ENCODE measurements at regions not wholly inside any gene's neighbourhood (a gene's known extent, or its start where the extent isn't known, plus 50 kb on each side); places are given as distances from the start of the nearest gene placed in this dataset.

DNA sequence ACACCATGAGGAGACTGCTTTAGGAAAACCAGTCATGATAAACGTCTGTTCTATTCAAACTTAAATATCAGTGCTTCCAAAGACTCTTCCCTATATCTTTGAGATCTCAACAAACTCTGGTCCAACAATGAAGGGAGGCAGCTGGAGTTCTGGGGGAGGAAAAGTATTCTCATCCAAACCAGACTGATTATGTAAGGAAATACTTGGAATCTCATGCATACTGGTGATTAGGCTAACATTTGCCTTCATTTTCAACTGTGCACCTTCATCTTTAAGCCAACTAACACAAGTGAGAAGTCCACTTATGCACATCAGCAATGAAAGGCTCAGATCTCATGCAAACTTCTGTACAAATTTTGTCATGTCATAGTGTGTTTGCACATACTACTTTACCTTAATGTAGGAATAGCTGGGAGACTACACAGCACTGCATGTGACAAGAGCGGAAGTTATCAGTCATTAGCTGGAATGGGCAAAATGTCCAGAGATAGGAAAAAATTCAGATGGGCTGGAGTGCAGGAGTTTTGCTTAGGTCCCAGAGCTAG lies 67.5 kb upstream of the STK17B start:
- no peak overlapping the region for H3K27ac ChIP-seq (ENCODE audit: low read depth, low read length)
- H3K4me1 ChIP-seq (ENCODE audit: control insufficient read depth in 5 of 5, insufficient read depth in 5 of 5, low read length in 5 of 5): peaks cover under 1 to 33% (median 8%) of the 10 kb centered on the region in 5 donors
- H3K9ac ChIP-seq (ENCODE audit: low read length in 5 of 5): no peak overlapping the region
- H3K27me3 ChIP-seq (ENCODE audit: control insufficient read depth in 5 of 5, insufficient read depth in 4 of 5, low read length in 5 of 5): no peaks in the 10 kb centered on the region
- peaks cover 0 to 4% (median 0%) of the 10 kb centered on the region in 5 donors for H3K36me3 ChIP-seq (ENCODE audit: control insufficient read depth in 5 of 5, insufficient read depth in 5 of 5, low read length in 5 of 5)
- H3K9me3 ChIP-seq (ENCODE audit: control insufficient read depth in 5 of 5, low read length in 5 of 5): no peaks in the 10 kb centered on the region
- no peak overlapping the region for H3K4me3 ChIP-seq (ENCODE audit: low read depth in 1 of 5, low read length in 5 of 5)

DNA sequence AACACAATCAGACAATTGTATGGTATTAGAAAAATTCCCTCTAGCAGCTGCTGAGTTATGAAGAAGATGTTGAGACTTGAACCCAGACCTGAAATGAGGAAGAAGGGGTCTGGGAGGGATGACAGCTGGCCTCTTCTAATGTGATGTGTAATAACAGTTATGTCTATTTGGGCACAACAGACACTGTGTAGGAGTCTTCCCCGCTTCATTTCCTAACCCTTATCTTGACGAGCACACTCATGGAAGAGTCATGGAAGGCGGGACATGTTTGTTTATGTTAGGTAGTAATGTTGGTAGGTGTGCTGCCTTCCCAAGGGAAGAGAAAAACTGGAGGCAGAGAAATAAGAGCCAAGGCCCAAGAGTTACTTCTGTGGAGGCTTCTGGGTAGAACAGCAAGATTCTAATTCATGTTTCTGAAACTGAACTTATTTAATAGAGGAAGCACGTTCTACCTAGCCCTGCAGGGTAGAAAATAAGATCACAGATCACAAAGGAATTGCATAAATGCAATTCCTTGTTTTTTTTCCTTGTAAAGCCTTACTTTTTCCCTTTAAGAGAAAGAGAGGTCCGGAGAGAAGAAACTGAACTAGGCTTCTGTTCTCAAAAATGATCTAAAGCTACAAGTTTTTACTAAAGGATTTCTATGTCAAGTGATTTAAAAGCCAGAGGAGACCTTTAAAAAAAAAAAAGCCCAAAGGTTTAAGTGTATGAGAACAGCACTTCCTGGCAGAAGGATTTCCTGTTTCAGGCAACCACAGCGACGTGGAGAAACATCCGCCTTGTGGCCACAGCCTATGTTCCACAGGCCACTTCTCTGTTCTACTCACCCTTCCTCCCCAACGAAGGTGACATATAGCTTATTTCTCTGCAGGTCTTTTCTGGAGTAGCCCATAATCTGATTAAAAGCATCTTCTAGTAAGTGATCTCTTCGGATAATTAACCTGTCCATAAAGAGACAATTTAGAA lies 68.5 kb upstream of the STK17B start:
- peak overlapping the region; percentile 53 for H3K27ac ChIP-seq (ENCODE audit: low read depth, low read length)
- H3K36me3 ChIP-seq (ENCODE audit: control insufficient read depth in 5 of 5, insufficient read depth in 5 of 5, low read length in 5 of 5): peaks cover 0 to 4% (median 0%) of the 10 kb centered on the region in 5 donors
- H3K27me3 ChIP-seq (ENCODE audit: control insufficient read depth in 5 of 5, insufficient read depth in 4 of 5, low read length in 5 of 5): no peaks in the 10 kb centered on the region
- no peak overlapping the region for H3K4me3 ChIP-seq (ENCODE audit: low read depth in 1 of 5, low read length in 5 of 5)
- peaks cover 0 to 29% (median 4%) of the 10 kb centered on the region in 5 donors for H3K4me1 ChIP-seq (ENCODE audit: control insufficient read depth in 5 of 5, insufficient read depth in 5 of 5, low read length in 5 of 5)
- H3K9me3 ChIP-seq (ENCODE audit: control insufficient read depth in 5 of 5, low read length in 5 of 5): no peaks in the 10 kb centered on the region
- H3K9ac ChIP-seq (ENCODE audit: low read length in 5 of 5): peak overlapping the region in 1 of 5 donors; percentile 16

DNA sequence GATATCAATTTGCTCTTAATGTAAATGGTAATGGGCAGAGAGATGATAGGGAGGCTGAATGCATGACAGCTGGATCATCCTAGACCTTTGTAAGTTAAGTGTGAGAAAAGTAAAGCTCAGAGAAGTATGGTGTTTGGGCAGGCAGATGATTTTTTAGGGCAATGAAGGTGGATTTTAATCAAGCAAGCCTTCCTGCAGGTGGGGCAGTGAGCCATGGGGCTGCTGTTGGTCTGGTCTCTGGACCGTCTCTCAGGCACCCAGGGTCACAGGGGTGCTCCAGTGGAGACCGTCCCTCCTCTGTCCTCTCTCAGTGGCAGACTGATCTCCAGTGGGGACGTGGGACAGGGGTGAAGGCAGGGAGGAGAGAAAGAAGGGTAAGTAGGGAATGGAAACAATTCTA lies 69.8 kb upstream of the STK17B start:
- Histone ChIP-seq H3K9me3 (ENCODE audit: control insufficient read depth in 5 of 5, low read length in 5 of 5) (no peaks in the 10 kb centered on the region), H3K27ac (ENCODE audit: low read depth, low read length) (no peak overlapping the region), H3K36me3 (ENCODE audit: control insufficient read depth in 5 of 5, insufficient read depth in 5 of 5, low read length in 5 of 5) (peaks cover 0 to 4% (median 0%) of the 10 kb centered on the region in 5 donors), H3K4me3 (ENCODE audit: low read depth in 1 of 5, low read length in 5 of 5) (no peak overlapping the region), H3K4me1 (ENCODE audit: control insufficient read depth in 5 of 5, insufficient read depth in 5 of 5, low read length in 5 of 5) (peaks cover 0 to 29% (median 4%) of the 10 kb centered on the region in 5 donors), H3K9ac (ENCODE audit: low read length in 5 of 5) (no peak overlapping the region), H3K27me3 (ENCODE audit: control insufficient read depth in 5 of 5, insufficient read depth in 4 of 5, low read length in 5 of 5) (no peaks in the 10 kb centered on the region)

DNA sequence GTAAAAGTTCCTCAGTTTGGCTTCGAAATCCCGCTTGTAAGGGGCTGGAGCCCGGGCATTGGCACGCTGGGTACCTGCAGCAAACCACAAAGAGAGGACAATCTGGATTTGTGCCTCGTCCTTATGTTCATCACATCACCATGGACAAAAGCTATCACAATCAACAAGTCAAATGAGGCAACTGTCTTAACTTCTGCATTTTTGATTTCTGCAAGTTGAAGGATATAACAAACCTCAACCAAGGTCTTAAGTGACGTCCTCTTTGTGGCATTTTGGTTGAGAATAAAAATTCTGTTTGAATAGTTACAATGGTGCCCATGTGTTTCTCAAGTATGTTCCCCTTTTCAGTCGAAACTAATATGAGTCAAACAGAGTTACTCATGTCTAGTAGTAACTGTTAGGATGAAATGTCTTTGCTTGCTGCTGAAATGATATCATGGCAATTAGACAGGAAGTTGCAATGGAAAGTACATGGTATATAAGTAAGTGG lies 70.8 kb upstream of the STK17B start:
- Histone ChIP-seq H3K27ac (ENCODE audit: low read depth, low read length) (no peak overlapping the region), H3K36me3 (ENCODE audit: control insufficient read depth in 5 of 5, insufficient read depth in 5 of 5, low read length in 5 of 5) (peaks cover 0 to 4% (median 0%) of the 10 kb centered on the region in 5 donors), H3K4me3 (ENCODE audit: low read depth in 1 of 5, low read length in 5 of 5) (no peak overlapping the region)

DNA sequence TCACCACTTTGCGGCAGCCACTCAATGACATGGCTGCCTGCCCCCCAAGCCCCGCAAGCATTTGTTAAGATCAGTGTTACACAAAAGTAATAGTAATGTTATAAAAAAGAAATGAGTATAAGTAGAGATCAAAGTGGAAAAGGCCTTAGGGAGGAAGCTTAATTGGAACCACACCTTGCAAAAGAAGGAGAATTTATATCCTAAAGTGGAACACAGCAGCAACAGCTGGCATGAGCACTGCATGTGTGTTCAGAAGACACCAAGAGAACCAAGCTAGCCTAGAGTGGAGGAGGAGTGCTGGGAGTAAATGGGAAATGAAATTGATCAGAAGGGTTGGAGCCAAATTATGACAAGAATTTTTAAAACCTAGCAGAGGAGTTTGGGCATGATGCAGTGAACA lies 73.1 kb upstream of the STK17B start:
- Histone ChIP-seq H3K4me3 (ENCODE audit: low read depth in 1 of 5, low read length in 5 of 5) (no peak overlapping the region), H3K36me3 (ENCODE audit: control insufficient read depth in 5 of 5, insufficient read depth in 5 of 5, low read length in 5 of 5) (peaks cover 0 to 3% (median 0%) of the 10 kb centered on the region in 5 donors), H3K4me1 (ENCODE audit: control insufficient read depth in 5 of 5, insufficient read depth in 5 of 5, low read length in 5 of 5) (peaks cover 0 to 32% (median 12%) of the 10 kb centered on the region in 5 donors), H3K9ac (ENCODE audit: low read length in 5 of 5) (no peak overlapping the region), H3K27me3 (ENCODE audit: control insufficient read depth in 5 of 5, insufficient read depth in 4 of 5, low read length in 5 of 5) (no peaks in the 10 kb centered on the region), H3K27ac (ENCODE audit: low read depth, low read length) (no peak overlapping the region), H3K9me3 (ENCODE audit: control insufficient read depth in 5 of 5, low read length in 5 of 5) (no peaks in the 10 kb centered on the region)

More for the DNA sequence above, 70.8 kb upstream of the STK17B start:
- no peaks in the 10 kb centered on the region for H3K27me3 ChIP-seq (ENCODE audit: control insufficient read depth in 5 of 5, insufficient read depth in 4 of 5, low read length in 5 of 5)
- peaks cover 0 to 29% (median 5%) of the 10 kb centered on the region in 5 donors for H3K4me1 ChIP-seq (ENCODE audit: control insufficient read depth in 5 of 5, insufficient read depth in 5 of 5, low read length in 5 of 5)
- no peaks in the 10 kb centered on the region for H3K9me3 ChIP-seq (ENCODE audit: control insufficient read depth in 5 of 5, low read length in 5 of 5)
- no peak overlapping the region for H3K9ac ChIP-seq (ENCODE audit: low read length in 5 of 5)

DNA sequence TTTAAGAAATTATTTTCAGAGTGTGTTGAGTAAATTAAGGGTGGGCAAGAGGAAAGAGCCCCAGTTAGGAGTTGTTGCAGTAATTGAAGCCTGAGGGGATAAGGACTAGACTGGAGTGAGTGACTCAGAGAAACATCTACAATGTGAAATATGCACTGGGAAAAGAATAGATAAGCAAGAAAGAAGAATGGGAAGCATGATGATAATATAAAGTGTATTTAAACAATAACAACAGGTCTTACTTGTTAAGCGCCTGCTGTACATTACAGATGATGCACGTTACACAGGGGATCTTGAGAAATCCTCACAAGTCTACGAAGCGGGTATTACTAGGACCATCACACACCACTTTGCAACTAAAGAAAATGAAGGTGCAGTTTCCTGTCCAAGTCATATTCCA lies 73.6 kb upstream of the STK17B start:
- no peaks in the 10 kb centered on the region for H3K27me3 ChIP-seq (ENCODE audit: control insufficient read depth in 5 of 5, insufficient read depth in 4 of 5, low read length in 5 of 5)
- no peak overlapping the region for H3K9ac ChIP-seq (ENCODE audit: low read length in 5 of 5)
- H3K36me3 ChIP-seq (ENCODE audit: control insufficient read depth in 5 of 5, insufficient read depth in 5 of 5, low read length in 5 of 5): no peaks in the 10 kb centered on the region
- no peaks in the 10 kb centered on the region for H3K9me3 ChIP-seq (ENCODE audit: control insufficient read depth in 5 of 5, low read length in 5 of 5)
- H3K4me1 ChIP-seq (ENCODE audit: control insufficient read depth in 5 of 5, insufficient read depth in 5 of 5, low read length in 5 of 5): peaks cover 0 to 29% (median 9%) of the 10 kb centered on the region in 5 donors
- no peak overlapping the region for H3K27ac ChIP-seq (ENCODE audit: low read depth, low read length)
- no peak overlapping the region for H3K4me3 ChIP-seq (ENCODE audit: low read depth in 1 of 5, low read length in 5 of 5)

DNA sequence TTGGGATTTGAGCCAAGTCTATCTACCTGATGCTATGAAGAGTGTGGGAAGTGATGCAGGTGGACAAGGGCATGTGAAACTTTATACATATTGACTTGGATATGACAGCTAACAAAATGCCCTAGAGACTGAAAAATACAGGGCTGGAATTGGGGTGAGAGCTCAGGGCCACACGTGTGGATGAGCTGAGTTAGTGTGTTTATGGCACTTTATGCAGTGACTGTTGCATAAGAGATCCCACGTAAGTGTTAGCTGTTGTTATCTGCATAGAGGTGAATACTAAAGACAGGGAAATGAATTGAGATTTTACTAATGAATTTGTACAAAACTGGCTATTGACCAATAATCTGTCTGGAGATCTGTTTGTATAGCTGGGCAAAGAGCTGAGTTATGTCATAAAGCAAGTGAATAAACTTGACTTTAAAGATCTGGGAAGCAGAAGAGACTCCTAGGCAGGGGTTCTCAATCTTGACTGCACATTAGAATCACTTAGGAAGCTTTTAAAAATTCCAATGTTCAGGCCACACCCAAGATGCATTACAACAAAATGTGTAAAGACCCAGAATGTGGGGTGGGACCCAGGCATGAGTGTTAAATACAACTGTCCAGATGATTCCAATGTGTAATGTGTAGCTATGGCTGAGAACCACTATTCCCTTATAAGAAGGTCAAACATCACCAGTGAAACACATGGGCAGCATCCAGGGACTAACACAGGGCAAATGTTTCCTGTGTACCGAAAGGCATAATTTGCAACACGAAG lies 74.2 kb upstream of the STK17B start:
- Histone ChIP-seq H3K36me3 (ENCODE audit: control insufficient read depth in 5 of 5, insufficient read depth in 5 of 5, low read length in 5 of 5) (no peaks in the 10 kb centered on the region), H3K27me3 (ENCODE audit: control insufficient read depth in 5 of 5, insufficient read depth in 4 of 5, low read length in 5 of 5) (no peaks in the 10 kb centered on the region), H3K4me1 (ENCODE audit: control insufficient read depth in 5 of 5, insufficient read depth in 5 of 5, low read length in 5 of 5) (peaks cover 0 to 25% (median 8%) of the 10 kb centered on the region in 5 donors), H3K27ac (ENCODE audit: low read depth, low read length) (no peak overlapping the region), H3K9me3 (ENCODE audit: control insufficient read depth in 5 of 5, low read length in 5 of 5) (no peaks in the 10 kb centered on the region), H3K9ac (ENCODE audit: low read length in 5 of 5) (no peak overlapping the region), H3K4me3 (ENCODE audit: low read depth in 1 of 5, low read length in 5 of 5) (no peak overlapping the region)

DNA sequence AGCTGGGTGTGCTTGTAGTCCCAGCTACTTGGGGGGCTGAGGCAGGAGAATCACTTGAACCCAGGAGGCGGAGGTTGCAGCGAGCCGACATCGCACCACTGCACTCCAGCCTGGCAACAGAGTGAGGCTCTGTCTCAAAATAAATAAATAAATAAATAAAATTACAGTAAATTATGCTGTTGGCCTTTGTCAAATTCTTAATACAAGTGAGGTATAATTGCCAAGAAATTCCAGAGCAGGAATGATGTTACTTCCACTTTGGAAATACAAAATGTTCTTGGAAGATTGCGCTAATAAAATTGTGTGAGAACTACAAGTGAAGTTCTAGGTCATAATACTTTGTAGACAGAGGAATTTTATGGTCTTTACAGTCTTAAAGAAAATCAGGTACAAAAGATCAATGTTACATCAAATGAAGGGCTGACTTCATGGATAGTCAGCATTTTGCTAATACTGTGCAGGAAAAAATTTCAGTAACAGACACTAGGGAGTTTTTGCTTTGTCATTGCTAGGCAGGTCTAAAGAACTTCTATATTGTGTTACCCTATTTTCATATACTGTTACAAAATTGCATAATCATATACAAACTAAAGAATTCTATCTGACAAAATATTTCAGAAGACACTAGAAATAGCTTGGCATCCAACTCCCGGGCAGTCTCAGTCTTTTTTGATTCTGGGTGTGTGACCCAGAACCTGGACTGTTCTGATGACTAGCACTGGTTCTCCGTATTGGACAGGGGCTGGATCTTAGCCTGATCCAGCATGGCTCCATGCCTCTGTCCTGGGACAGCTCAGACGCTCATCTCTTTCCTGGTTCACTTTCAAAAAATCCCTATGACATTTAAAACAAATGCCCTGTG lies 76.0 kb upstream of the STK17B start:
- H3K36me3 ChIP-seq (ENCODE audit: control insufficient read depth in 5 of 5, insufficient read depth in 5 of 5, low read length in 5 of 5): peaks cover 0 to 4% (median 2%) of the 10 kb centered on the region in 5 donors
- H3K9ac ChIP-seq (ENCODE audit: low read length in 5 of 5): no peak overlapping the region
- H3K4me3 ChIP-seq (ENCODE audit: low read depth in 1 of 5, low read length in 5 of 5): no peak overlapping the region
- peaks cover 0 to 17% (median 8%) of the 10 kb centered on the region in 5 donors for H3K4me1 ChIP-seq (ENCODE audit: control insufficient read depth in 5 of 5, insufficient read depth in 5 of 5, low read length in 5 of 5)
- H3K27ac ChIP-seq (ENCODE audit: low read depth, low read length): no peak overlapping the region
- H3K27me3 ChIP-seq (ENCODE audit: control insufficient read depth in 5 of 5, insufficient read depth in 4 of 5, low read length in 5 of 5): no peaks in the 10 kb centered on the region
- no peaks in the 10 kb centered on the region for H3K9me3 ChIP-seq (ENCODE audit: control insufficient read depth in 5 of 5, low read length in 5 of 5)

DNA sequence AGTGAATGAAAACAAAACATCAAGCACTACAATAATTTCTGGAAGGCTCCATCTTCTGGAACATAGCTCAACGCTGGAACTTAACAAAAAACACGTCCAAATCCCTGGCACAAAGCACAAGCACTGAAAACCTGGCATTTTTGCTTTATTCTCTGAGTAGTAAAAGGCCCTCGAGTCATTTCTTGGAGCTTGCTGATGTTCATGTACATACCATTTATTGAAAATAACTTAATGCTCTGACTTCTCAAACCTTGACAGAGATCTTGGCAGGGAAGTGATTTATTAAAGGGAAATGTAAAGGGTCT lies 76.5 kb upstream of the STK17B start:
- Histone ChIP-seq H3K4me3 (ENCODE audit: low read depth in 1 of 5, low read length in 5 of 5) (no peak overlapping the region), H3K9me3 (ENCODE audit: control insufficient read depth in 5 of 5, low read length in 5 of 5) (no peaks in the 10 kb centered on the region), H3K9ac (ENCODE audit: low read length in 5 of 5) (no peak overlapping the region), H3K27ac (ENCODE audit: low read depth, low read length) (no peak overlapping the region), H3K36me3 (ENCODE audit: control insufficient read depth in 5 of 5, insufficient read depth in 5 of 5, low read length in 5 of 5) (peaks cover 0 to 8% (median 4%) of the 10 kb centered on the region in 5 donors), H3K4me1 (ENCODE audit: control insufficient read depth in 5 of 5, insufficient read depth in 5 of 5, low read length in 5 of 5) (peaks cover 0 to 17% (median 8%) of the 10 kb centered on the region in 5 donors), H3K27me3 (ENCODE audit: control insufficient read depth in 5 of 5, insufficient read depth in 4 of 5, low read length in 5 of 5) (no peaks in the 10 kb centered on the region)

Measured in subcutaneous abdominal adipose tissue (tissue), 5 donors.